HG02973 (cell line): ENCODE measurements at regions not wholly inside any gene's neighbourhood (a gene's known extent, or its start where the extent isn't known, plus 50 kb on each side); places are given as distances from the start of the nearest gene placed in this dataset.
"Not testable (repeated sequence)": the region's sequence is repeated elsewhere in the genome, so short reads cannot be mapped to it uniquely, and the experiment has no call there.

ENCODE experiments used
- ATAC-seq: cut with Tn5 transposase; IDR thresholded peaks from one replicate; pipeline ENCODE4 v1.9.1; 2021; ENCODE audit warnings: moderate library complexity; ENCODE audit not compliant: unreplicated experiment

GRCh38 chr15:35286721-35287120, 201.6 kb upstream of the NANOGP8 start:
- no peak for ATAC-seq

- no peak for ATAC-seq
Measured at GRCh38 chr15:35282965-35283496, 197.9 kb upstream of the NANOGP8 start.

GRCh38 chr15:35281515-35281914, 196.4 kb upstream of the NANOGP8 start:
- no peak for ATAC-seq

- ATAC-seq = no peak
Measured at GRCh38 chr15:35279811-35280210, 194.7 kb upstream of the NANOGP8 start.

GRCh38 chr15:35271371-35272043, 186.4 kb upstream of the NANOGP8 start:
- no peak for ATAC-seq

- ATAC-seq = no peak
Measured at GRCh38 chr15:35260941-35261340, 175.8 kb upstream of the NANOGP8 start.

- not testable (repeated sequence) for ATAC-seq
Measured at GRCh38 chr15:35260274-35260673, 175.2 kb upstream of the NANOGP8 start.

- no peak for ATAC-seq
Measured at GRCh38 chr15:35256551-35256950, 171.5 kb upstream of the NANOGP8 start.

- no peak for ATAC-seq
Measured at GRCh38 chr15:35256141-35256540, 171.0 kb upstream of the NANOGP8 start.

- not testable (repeated sequence) for ATAC-seq
Measured at GRCh38 chr15:35254908-35255307, 169.8 kb upstream of the NANOGP8 start.

GRCh38 chr15:35254062-35254461, 169.0 kb upstream of the NANOGP8 start:
- ATAC-seq = no peak

- ATAC-seq = no peak
Measured at GRCh38 chr15:35252351-35252865, 167.3 kb upstream of the NANOGP8 start.

GRCh38 chr15:35247150-35247549, 162.1 kb upstream of the NANOGP8 start:
- ATAC-seq = no peak

- ATAC-seq = no peak
Measured at GRCh38 chr15:35246451-35246850, 161.4 kb upstream of the NANOGP8 start.

GRCh38 chr15:35245681-35246080, 160.6 kb upstream of the NANOGP8 start:
- not testable (repeated sequence) for ATAC-seq

- no peak for ATAC-seq
Measured at GRCh38 chr15:35244227-35244626, 159.1 kb upstream of the NANOGP8 start.

- ATAC-seq = no peak
Measured at GRCh38 chr15:35243758-35244157, 158.7 kb upstream of the NANOGP8 start.

GRCh38 chr15:35239693-35240092, 154.6 kb upstream of the NANOGP8 start:
- ATAC-seq = not testable (repeated sequence)

GRCh38 chr15:35238448-35238847, 153.4 kb upstream of the NANOGP8 start:
- not testable (repeated sequence) for ATAC-seq

GRCh38 chr15:35229085-35229484, 144.0 kb upstream of the NANOGP8 start:
- no peak for ATAC-seq

GRCh38 chr15:35218215-35218614, 133.1 kb upstream of the NANOGP8 start:
- no peak for ATAC-seq

GRCh38 chr15:35215093-35215492, 130.0 kb upstream of the NANOGP8 start:
- ATAC-seq = no peak
